Mesendoderm (in vitro differentiated cells): ENCODE measurements at regions not wholly inside any gene's neighbourhood (a gene's known extent, or its start where the extent isn't known, plus 50 kb on each side); places are given as distances from the start of the nearest gene placed in this dataset.
A peak's percentile ranks its signal among the peaks of the same experiment; 100 is the strongest.

Experiments used
- DNase-seq: peaks from one replicate; pipeline ENCODE4 v3.0.0; 2013
- H2AK5ac ChIP-seq: 2 replicates; pipeline ENCODE4 v1.6.1; 2013; ENCODE audit warnings: low read length, inconsistent platforms
- H2BK120ac ChIP-seq: 2 replicates; pipeline ENCODE4 v1.6.1; 2013; ENCODE audit warnings: low read depth, mild to moderate bottlenecking, low read length, moderate library complexity, mixed read lengths
- H2BK15ac ChIP-seq: replicated peaks from 2 replicates; pipeline ENCODE4 v1.6.1; 2013; ENCODE audit warnings: low read depth, mild to moderate bottlenecking, moderate library complexity
- H2BK5ac ChIP-seq: 2 replicates; pipeline ENCODE4 v1.6.1; 2013; ENCODE audit warnings: low read length, inconsistent platforms
- H3K18ac ChIP-seq: 2 replicates; pipeline ENCODE4 v1.6.1; 2013; ENCODE audit warnings: mild to moderate bottlenecking, low read length, mixed read lengths
- H3K23ac ChIP-seq: one replicate; pipeline ENCODE4 v1.6.1; 2013; ENCODE audit warnings: low read length
- H3K27ac ChIP-seq: 2 replicates; pipeline ENCODE4 v1.5.1; 2013; ENCODE audit warnings: low read depth, mild to moderate bottlenecking, inconsistent platforms, low read length, moderate library complexity
- H3K27me3 ChIP-seq: 2 replicates; pipeline ENCODE4 v1.6.1; 2013; ENCODE audit warnings: low read length, control low read depth, mild to moderate bottlenecking, inconsistent platforms; ENCODE audit not compliant: insufficient read depth, poor library complexity
- H3K36me3 ChIP-seq: 2 replicates; pipeline ENCODE4 v1.6.1; 2013; ENCODE audit warnings: low read length, inconsistent platforms; ENCODE audit not compliant: control insufficient read depth, insufficient read depth
- H3K4ac ChIP-seq: one replicate; pipeline ENCODE4 v1.6.1; 2013; ENCODE audit warnings: low read depth, mild to moderate bottlenecking, low read length, moderate library complexity
- H3K4me1 ChIP-seq: 2 replicates; pipeline ENCODE4 v1.6.1; 2013; ENCODE audit warnings: low read depth, low read length, inconsistent platforms; ENCODE audit not compliant: control insufficient read depth
- H3K4me2 ChIP-seq: 2 replicates; pipeline ENCODE4 v1.6.1; 2013; ENCODE audit warnings: low read length
- H3K4me3 ChIP-seq: 2 replicates; pipeline ENCODE4 v1.5.1; 2013; ENCODE audit warnings: mild to moderate bottlenecking, low read length
- H3K56ac ChIP-seq: one replicate; pipeline ENCODE4 v1.6.1; 2013; ENCODE audit warnings: low read length
- H3K79me1 ChIP-seq: 2 replicates; pipeline ENCODE4 v1.6.1; 2013; ENCODE audit warnings: low read length, inconsistent platforms
- H3K79me2 ChIP-seq: 2 replicates; pipeline ENCODE4 v1.6.1; 2013; ENCODE audit warnings: mild to moderate bottlenecking, low read length; ENCODE audit not compliant: control insufficient read depth, insufficient read depth
- H3K9ac ChIP-seq: 2 replicates; pipeline ENCODE4 v1.6.1; 2013; ENCODE audit warnings: low read length, inconsistent platforms
- H4K5ac ChIP-seq: one replicate; pipeline ENCODE4 v1.6.1; 2013; ENCODE audit warnings: low read length
- H4K8ac ChIP-seq: one replicate; pipeline ENCODE4 v1.6.1; 2013; ENCODE audit warnings: low read depth, mild to moderate bottlenecking, control low read depth, low read length, moderate library complexity
- WGBS: extraction: QIAGEN DNeasy Blood & Tissue Kit; methylation state at CpG from one replicate; pipeline ENCODE4 v1.1.7; 2013; ENCODE audit warnings: low lambda C conversion rate, missing lambda C conversion rate; ENCODE audit not compliant: insufficient coverage; ENCODE audit errors: extremely low coverage; 5-methylcytosine and 5-hydroxymethylcytosine counted together

DNA sequence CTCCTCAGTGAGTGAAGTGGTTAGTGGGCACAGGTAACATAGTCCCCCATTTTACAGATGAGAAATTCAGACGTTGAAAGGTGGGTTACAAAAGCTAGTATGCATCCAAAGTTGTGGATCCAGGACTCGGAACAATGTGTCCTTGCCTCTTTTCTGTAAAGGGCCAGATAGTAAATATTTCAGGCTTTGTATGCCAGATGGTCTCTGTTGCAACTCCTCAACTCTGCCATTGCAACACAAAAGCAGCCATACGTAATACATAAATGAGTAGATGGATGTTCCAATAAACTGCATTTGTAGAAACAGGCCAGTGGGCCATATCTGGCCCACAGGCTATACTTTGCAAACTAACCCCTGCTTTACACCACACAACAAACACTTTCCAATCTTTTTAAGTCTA is 166.6 kb upstream of the PKDCC start:
- no CpG with 5 or more reads among the region's 3 CpGs for WGBS
- Histone ChIP-seq H2BK120ac (no peak overlapping the region), H3K36me3 (no peaks in the 10 kb centered on the region), H3K23ac (no peak overlapping the region), H3K4me2 (no peak overlapping the region), H3K4me3 (no peak overlapping the region), H3K4me1 (no peaks in the 10 kb centered on the region), H2AK5ac (no peak overlapping the region), H3K56ac (no peak overlapping the region), H4K5ac (no peak overlapping the region), H3K27me3 (no peaks in the 10 kb centered on the region), H2BK15ac (no peak overlapping the region), H3K27ac (no peak overlapping the region), H2BK5ac (no peak overlapping the region), H3K9ac (no peak overlapping the region), H3K18ac (no peak overlapping the region), H3K79me1 (no peaks in the 10 kb centered on the region), H4K8ac (no peak overlapping the region), H3K79me2 (no peaks in the 10 kb centered on the region), H3K4ac (no peak overlapping the region)
- DNase-seq, result no peak

DNA sequence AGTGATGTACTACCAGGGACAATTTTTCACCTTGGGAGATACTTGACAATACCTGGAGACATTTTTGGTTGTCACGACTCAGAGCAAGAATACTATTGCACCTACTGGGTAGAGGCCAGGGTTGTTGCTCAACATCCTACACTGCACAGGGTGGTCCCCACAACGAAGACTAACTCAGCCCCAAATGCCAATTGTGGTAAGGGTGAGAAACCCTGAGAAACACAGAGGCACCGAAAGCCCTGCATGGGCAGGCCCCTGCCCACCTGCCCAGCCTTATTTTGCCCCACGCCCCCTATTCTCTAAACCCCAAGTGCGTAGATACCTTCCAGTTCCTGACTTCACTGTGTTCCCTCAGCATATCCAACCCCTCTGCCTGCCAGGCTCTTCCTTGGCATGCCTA is 163.1 kb upstream of the PKDCC start:
- no peak overlapping the region for H3K27ac ChIP-seq
- H2AK5ac ChIP-seq, result no peak overlapping the region
- H2BK120ac ChIP-seq, result no peak overlapping the region
- no peaks in the 10 kb centered on the region for H3K79me1 ChIP-seq
- H3K9ac ChIP-seq, result no peak overlapping the region
- H3K56ac ChIP-seq, result no peak overlapping the region
- no CpG with 5 or more reads among the region's 5 CpGs for WGBS
- no peak overlapping the region for H2BK5ac ChIP-seq
- H3K4ac ChIP-seq, result no peak overlapping the region
- H3K18ac ChIP-seq, result no peak overlapping the region
- no peak overlapping the region for H3K23ac ChIP-seq
- H3K4me2 ChIP-seq, result no peak overlapping the region
- H4K8ac ChIP-seq, result no peak overlapping the region
- no peaks in the 10 kb centered on the region for H3K4me1 ChIP-seq
- H3K79me2 ChIP-seq, result no peaks in the 10 kb centered on the region
- H4K5ac ChIP-seq, result no peak overlapping the region
- H2BK15ac ChIP-seq, result no peak overlapping the region
- no peak for DNase-seq
- H3K27me3 ChIP-seq, result no peaks in the 10 kb centered on the region
- no peak overlapping the region for H3K4me3 ChIP-seq
- no peaks in the 10 kb centered on the region for H3K36me3 ChIP-seq

GRCh38 chr2:41886145-41886664 is 161.6 kb upstream of the PKDCC start:
- no peak overlapping the region for H3K4me2 ChIP-seq
- no peak overlapping the region for H2BK15ac ChIP-seq
- H3K4ac ChIP-seq, result no peak overlapping the region
- no peak overlapping the region for H3K18ac ChIP-seq
- H3K4me3 ChIP-seq, result no peak overlapping the region
- H4K5ac ChIP-seq, result no peak overlapping the region
- H3K23ac ChIP-seq, result no peak overlapping the region
- H3K27ac ChIP-seq, result no peak overlapping the region
- no peaks in the 10 kb centered on the region for H3K27me3 ChIP-seq
- no peak overlapping the region for H3K9ac ChIP-seq
- H2AK5ac ChIP-seq, result no peak overlapping the region
- no peak overlapping the region for H2BK5ac ChIP-seq
- H4K8ac ChIP-seq, result no peak overlapping the region
- no CpG with 5 or more reads among the region's 2 CpGs for WGBS
- H3K79me2 ChIP-seq, result no peaks in the 10 kb centered on the region
- no peaks in the 10 kb centered on the region for H3K36me3 ChIP-seq
- H3K79me1 ChIP-seq, result no peaks in the 10 kb centered on the region
- H3K56ac ChIP-seq, result no peak overlapping the region
- no peak overlapping the region for H2BK120ac ChIP-seq
- no peaks in the 10 kb centered on the region for H3K4me1 ChIP-seq
- peak; percentile 58 for DNase-seq

- no peak overlapping the region for H4K8ac ChIP-seq
- no peak overlapping the region for H3K27ac ChIP-seq
- peak overlapping the region; percentile 52 for H2BK120ac ChIP-seq
- H3K4me2 ChIP-seq, result no peak overlapping the region
- no CpG with 5 or more reads among the region's 2 CpGs for WGBS
- no peaks in the 10 kb centered on the region for H3K36me3 ChIP-seq
- no peak overlapping the region for H2AK5ac ChIP-seq
- H3K79me2 ChIP-seq, result no peaks in the 10 kb centered on the region
- no peak for DNase-seq
- H3K18ac ChIP-seq, result no peak overlapping the region
- peak overlapping the region; percentile 86 for H2BK15ac ChIP-seq
- H3K4me1 ChIP-seq, result no peaks in the 10 kb centered on the region
- no peaks in the 10 kb centered on the region for H3K27me3 ChIP-seq
- H4K5ac ChIP-seq, result no peak overlapping the region
- no peak overlapping the region for H2BK5ac ChIP-seq
- H3K9ac ChIP-seq, result no peak overlapping the region
- no peaks in the 10 kb centered on the region for H3K79me1 ChIP-seq
- no peak overlapping the region for H3K4ac ChIP-seq
- no peak overlapping the region for H3K4me3 ChIP-seq
- H3K23ac ChIP-seq, result no peak overlapping the region
- no peak overlapping the region for H3K56ac ChIP-seq
Measured at GRCh38 chr2:41886757-41887156, 161.1 kb upstream of the PKDCC start.

GRCh38 chr2:41890341-41890740 is 157.5 kb upstream of the PKDCC start:
- Histone ChIP-seq H3K79me1 (no peaks in the 10 kb centered on the region), H2BK5ac (no peak overlapping the region), H4K8ac (no peak overlapping the region), H3K9ac (no peak overlapping the region), H2AK5ac (no peak overlapping the region), H3K27me3 (no peaks in the 10 kb centered on the region), H3K4me1 (no peaks in the 10 kb centered on the region), H3K36me3 (no peaks in the 10 kb centered on the region), H2BK120ac (no peak overlapping the region), H3K79me2 (no peaks in the 10 kb centered on the region), H3K23ac (no peak overlapping the region), H2BK15ac (no peak overlapping the region), H3K4me2 (no peak overlapping the region), H4K5ac (no peak overlapping the region), H3K27ac (no peak overlapping the region), H3K56ac (no peak overlapping the region), H3K18ac (no peak overlapping the region), H3K4ac (no peak overlapping the region), H3K4me3 (no peak overlapping the region)
- DNase-seq, result no peak
- whole genome bisulfite sequencing, result no CpG with 5 or more reads among the region's 3 CpGs

GRCh38 chr2:41892476-41892875 is 155.3 kb upstream of the PKDCC start:
- H3K79me1 ChIP-seq, result no peaks in the 10 kb centered on the region
- no peak overlapping the region for H3K9ac ChIP-seq
- H2BK15ac ChIP-seq, result no peak overlapping the region
- H3K27ac ChIP-seq, result no peak overlapping the region
- no peak overlapping the region for H3K4me2 ChIP-seq
- H4K8ac ChIP-seq, result no peak overlapping the region
- no peak overlapping the region for H3K56ac ChIP-seq
- H4K5ac ChIP-seq, result no peak overlapping the region
- H3K79me2 ChIP-seq, result no peaks in the 10 kb centered on the region
- H3K27me3 ChIP-seq, result no peaks in the 10 kb centered on the region
- H2AK5ac ChIP-seq, result no peak overlapping the region
- no peak overlapping the region for H3K18ac ChIP-seq
- H2BK120ac ChIP-seq, result no peak overlapping the region
- H3K36me3 ChIP-seq, result no peaks in the 10 kb centered on the region
- no peak for DNase-seq
- H2BK5ac ChIP-seq, result no peak overlapping the region
- WGBS, result no CpG with 5 or more reads among the region's 4 CpGs
- H3K4me1 ChIP-seq, result no peaks in the 10 kb centered on the region
- H3K4me3 ChIP-seq, result no peak overlapping the region
- H3K4ac ChIP-seq, result no peak overlapping the region
- H3K23ac ChIP-seq, result no peak overlapping the region
